ENCODE measurements at regions not wholly inside any gene's neighbourhood (a gene's known extent, or its start where the extent isn't known, plus 50 kb on each side); places are given as distances from the start of the nearest gene placed in this dataset.

- Histone ChIP-seq H3K27me3 (ENCODE audit: control insufficient read depth in 1 of 2, insufficient read depth in 2 of 2, low read length in 2 of 2) (no peaks in the 10 kb centered on the region), H4K20me1 (ENCODE audit: insufficient read depth, low read length) (no peaks in the 10 kb centered on the region), H3K4me1 (ENCODE audit: insufficient read depth, low read length) (no peaks in the 10 kb centered on the region), H3K9ac (ENCODE audit: insufficient read depth, low read depth, low read length) (no peak overlapping the region), H3K79me2 (ENCODE audit: insufficient read depth, low read length) (no peaks in the 10 kb centered on the region), H3K4me3 (replicated peaks in 1 of 3; ENCODE audit: insufficient read depth in 1 of 3, low read depth in 2 of 3, low read length in 3 of 3) (no peak overlapping the region), H2AFZ (ENCODE audit: low read length) (no peak overlapping the region), H3K9me3 (ENCODE audit: low read length) (peaks cover 96% of the 10 kb centered on the region), H3K27ac (ENCODE audit: extremely low read length, insufficient read depth, low read length) (no peak overlapping the region), H3K4me2 (ENCODE audit: low read depth, low read length) (no peak overlapping the region), H3K36me3 (replicated peaks in 1 of 2; ENCODE audit: control insufficient read depth in 1 of 2, insufficient read depth in 2 of 2, low read length in 2 of 2) (no peaks in the 10 kb centered on the region)
- ChIA-PET CTCF (ENCODE audit: low intra/inter-chr PET ratio, low total read pairs) (no interaction called here), POLR2A (no interaction called here)
- no peak for TF ChIP-seq GABPA (IDR thresholded peaks at IDR 0.05; ENCODE audit: low read depth, low read length)
- no peak for TF ChIP-seq GABPA (CRISPR knock-in tag; IDR thresholded peaks at IDR 0.05; ENCODE audit: low read depth)
- TF ChIP-seq SIN3B (IDR thresholded peaks at IDR 0.05; ENCODE audit: low read length): no peak
- DNase-seq (ENCODE audit: low spot score) (no peak), ATAC-seq (no peak), FAIRE-seq (no peak)
- BruUV-seq (replicated peaks): no TSS peak
- WGBS (ENCODE audit: low lambda C conversion rate): 0% methylated on average over 2 of the region's 6 CpGs
- intact Hi-C loops (cut with micrococcal nuclease; ENCODE audit: unreplicated experiment) (no loop called here), in situ Hi-C loops (cut with HindIII; ENCODE audit: extremely low pct_ligation_motif_present, low pct_unique_long_range_greater_than_20kb) (no loop called here)
Observed at GRCh38 chr17:69820876-69821473, 254.1 kb upstream of the KCNJ16 start.

DNA sequence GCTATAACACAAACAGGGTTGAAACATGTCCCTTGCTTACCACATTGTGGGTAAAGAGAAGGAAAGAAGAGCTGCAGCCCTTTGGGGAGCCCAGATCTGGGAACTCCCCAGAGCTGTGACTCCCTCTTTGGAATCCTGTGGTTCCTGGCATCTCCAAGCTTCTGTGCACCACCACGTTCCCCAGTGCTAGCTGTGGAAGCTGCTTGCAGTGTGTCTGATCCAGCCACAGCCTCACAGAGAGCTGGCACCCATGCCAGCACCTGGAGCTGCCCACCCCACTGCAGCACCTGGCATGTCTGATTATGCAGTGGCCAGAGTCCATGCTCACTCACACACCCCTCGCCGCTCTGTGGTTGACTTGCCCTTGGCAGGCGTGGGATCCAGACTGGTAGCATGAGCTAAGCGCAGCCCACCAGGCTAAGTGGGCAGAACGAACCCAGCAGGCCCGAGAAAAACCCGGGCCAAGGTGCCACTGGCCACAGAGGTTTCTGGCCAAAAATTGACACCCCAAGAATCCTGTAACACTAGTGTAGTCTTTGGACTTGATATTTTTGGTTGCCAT is 252.6 kb upstream of the KCNJ16 start:
- intact Hi-C loops (cut with micrococcal nuclease; ENCODE audit: unreplicated experiment): no loop called here
- FAIRE-seq: no peak
- CTCF ChIA-PET (ENCODE audit: low intra/inter-chr PET ratio, low total read pairs): no interaction called here

More for the DNA sequence above, 252.6 kb upstream of the KCNJ16 start:
- no peak for ATAC-seq
- 0% methylated on average over 3 of the region's 8 CpGs for WGBS (ENCODE audit: low lambda C conversion rate)
- no peak for TF ChIP-seq PCBP2 (optimal IDR thresholded peaks at IDR 0.05; ENCODE audit: low read depth, low read length, poor library complexity, severe bottlenecking)
- no peak for TF ChIP-seq ZBTB1 (CRISPR knock-in tag; IDR thresholded peaks at IDR 0.05; ENCODE audit: borderline replicate concordance)
- no peaks in the 10 kb centered on the region for H4K20me1 ChIP-seq (ENCODE audit: insufficient read depth, low read length)
- H3K79me2 ChIP-seq (ENCODE audit: insufficient read depth, low read length): no peaks in the 10 kb centered on the region
- no peak overlapping the region for H3K4me3 ChIP-seq (replicated peaks in 1 of 3; ENCODE audit: insufficient read depth in 1 of 3, low read depth in 2 of 3, low read length in 3 of 3)
- POLR2A ChIA-PET: no interaction called here
- H3K4me1 ChIP-seq (ENCODE audit: insufficient read depth, low read length): no peaks in the 10 kb centered on the region
- BruUV-seq (replicated peaks): no TSS peak
- no peak overlapping the region for H2AFZ ChIP-seq (ENCODE audit: low read length)
- H3K9ac ChIP-seq (ENCODE audit: insufficient read depth, low read depth, low read length): no peak overlapping the region
- no peak overlapping the region for H3K27ac ChIP-seq (ENCODE audit: extremely low read length, insufficient read depth, low read length)
- no peaks in the 10 kb centered on the region for H3K27me3 ChIP-seq (ENCODE audit: control insufficient read depth in 1 of 2, insufficient read depth in 2 of 2, low read length in 2 of 2)
- DNase-seq (ENCODE audit: low spot score): no peak
- H3K36me3 ChIP-seq (replicated peaks in 1 of 2; ENCODE audit: control insufficient read depth in 1 of 2, insufficient read depth in 2 of 2, low read length in 2 of 2): no peaks in the 10 kb centered on the region
- H3K9me3 ChIP-seq (ENCODE audit: low read length): peaks cover 97% of the 10 kb centered on the region
- in situ Hi-C loops (cut with HindIII; ENCODE audit: extremely low pct_ligation_motif_present, low pct_unique_long_range_greater_than_20kb): no loop called here
- no peak overlapping the region for H3K4me2 ChIP-seq (ENCODE audit: low read depth, low read length)

All from HepG2 (cell line).